ENCODE measurements at regions not wholly inside any gene's neighbourhood (a gene's known extent, or its start where the extent isn't known, plus 50 kb on each side); places are given as distances from the start of the nearest gene placed in this dataset.

DNA sequence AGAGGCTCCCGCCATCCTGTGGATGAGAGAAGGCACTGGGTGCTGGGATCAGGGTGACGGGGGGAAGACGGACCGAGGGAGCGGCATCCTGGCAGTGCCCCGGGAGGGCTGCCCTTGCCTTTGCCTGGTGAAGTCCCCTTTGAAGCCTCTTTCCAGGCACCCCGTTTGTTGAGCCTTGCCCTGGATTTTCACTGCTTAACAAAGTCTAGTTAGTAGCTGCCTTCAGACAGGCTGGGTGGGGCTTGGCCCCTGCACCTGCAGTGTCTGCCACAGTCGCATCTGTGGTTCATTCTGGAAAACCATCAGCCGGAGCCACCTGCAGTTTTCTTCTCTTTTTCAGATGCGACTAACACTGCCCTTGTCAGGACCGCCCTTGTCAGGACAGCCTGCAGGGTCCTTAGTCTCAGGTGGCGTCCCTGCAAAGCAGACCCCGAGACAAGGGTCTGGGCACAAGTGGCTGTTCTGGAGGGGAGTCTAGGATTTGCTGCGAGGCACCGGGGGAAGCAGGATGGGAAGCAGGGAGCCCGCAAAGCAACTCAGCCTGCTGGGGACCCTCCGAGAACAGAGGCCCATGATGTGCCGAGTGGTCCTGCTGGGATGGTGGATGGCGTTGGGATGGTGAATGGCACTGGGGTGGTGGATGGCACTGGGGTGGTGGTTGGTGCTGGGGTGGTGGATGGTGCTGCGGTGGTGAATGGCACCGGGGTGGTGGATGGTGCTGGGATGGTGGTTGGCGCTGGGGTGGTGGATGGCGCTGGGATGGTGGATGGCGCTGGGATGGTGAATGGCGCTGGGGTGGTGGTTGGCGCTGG, 147.9 kb upstream of the COL5A1 start:
- Histone ChIP-seq H3K36me3 (ENCODE audit: control insufficient read depth, insufficient read depth, low read length) (no peaks in the 10 kb centered on the region), H3K27me3 (ENCODE audit: control insufficient read depth, insufficient read depth, low read length) (no peaks in the 10 kb centered on the region), H3K4me3 (ENCODE audit: low read depth, low read length) (no peak overlapping the region)
- DNase-seq (ENCODE audit: low read depth) = no peak
- ChIA-PET POLR2A (no interaction called here), CTCF (interaction anchor here (2.2 kb wide), 1 partner anchor 44 kb away, joined by 5 read pairs; no protein-coding TSS in a partner anchor)
- no peak for TF ChIP-seq CTCF (IDR thresholded peaks at IDR 0.05; ENCODE audit: insufficient read depth, low read depth, low read length)

DNA sequence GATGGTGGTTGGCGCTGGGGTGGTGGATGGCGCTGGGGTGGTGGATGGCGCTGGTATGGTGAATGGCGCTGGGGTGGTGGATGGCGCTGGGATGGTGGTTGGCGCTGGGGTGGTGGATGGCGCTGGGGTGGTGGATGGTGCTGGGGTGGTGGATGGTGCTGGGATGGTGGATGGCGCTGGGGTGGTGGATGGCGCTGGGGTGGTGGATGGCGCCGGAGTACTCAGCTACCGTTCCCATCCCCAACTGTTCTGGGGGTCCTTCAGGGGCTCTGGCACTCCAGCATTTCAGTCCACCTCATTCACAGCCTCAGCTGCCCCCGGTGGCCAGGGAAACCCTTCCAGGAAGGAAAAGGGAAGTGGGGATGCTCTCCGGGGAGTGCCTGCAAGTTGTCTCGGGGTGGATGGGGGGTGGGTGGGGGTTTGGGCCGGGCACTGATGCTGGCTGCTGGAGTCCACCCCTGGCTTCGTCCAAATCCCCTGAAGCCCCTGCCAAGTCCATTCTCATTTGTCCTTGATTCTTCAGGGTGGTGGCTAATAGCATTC, 147.3 kb upstream of the COL5A1 start:
- TF ChIP-seq CTCF (IDR thresholded peaks at IDR 0.05; ENCODE audit: insufficient read depth, low read depth, low read length) = no peak
- Histone ChIP-seq H3K27me3 (ENCODE audit: control insufficient read depth, insufficient read depth, low read length) (no peaks in the 10 kb centered on the region), H3K4me3 (ENCODE audit: low read depth, low read length) (no peak overlapping the region), H3K36me3 (ENCODE audit: control insufficient read depth, insufficient read depth, low read length) (no peaks in the 10 kb centered on the region)
- ChIA-PET CTCF (no interaction called here), POLR2A (no interaction called here)
- DNase-seq (ENCODE audit: low read depth) = no peak

GRCh38 chr9:134494905-134495304, 146.7 kb upstream of the COL5A1 start:
- no peak for TF ChIP-seq CTCF (IDR thresholded peaks at IDR 0.05; ENCODE audit: insufficient read depth, low read depth, low read length)
- Histone ChIP-seq H3K27me3 (ENCODE audit: control insufficient read depth, insufficient read depth, low read length) (no peaks in the 10 kb centered on the region), H3K4me3 (ENCODE audit: low read depth, low read length) (no peak overlapping the region), H3K36me3 (ENCODE audit: control insufficient read depth, insufficient read depth, low read length) (no peaks in the 10 kb centered on the region)
- POLR2A ChIA-PET = no interaction called here
- CTCF ChIA-PET = no interaction called here
- no peak for DNase-seq (ENCODE audit: low read depth)

DNA sequence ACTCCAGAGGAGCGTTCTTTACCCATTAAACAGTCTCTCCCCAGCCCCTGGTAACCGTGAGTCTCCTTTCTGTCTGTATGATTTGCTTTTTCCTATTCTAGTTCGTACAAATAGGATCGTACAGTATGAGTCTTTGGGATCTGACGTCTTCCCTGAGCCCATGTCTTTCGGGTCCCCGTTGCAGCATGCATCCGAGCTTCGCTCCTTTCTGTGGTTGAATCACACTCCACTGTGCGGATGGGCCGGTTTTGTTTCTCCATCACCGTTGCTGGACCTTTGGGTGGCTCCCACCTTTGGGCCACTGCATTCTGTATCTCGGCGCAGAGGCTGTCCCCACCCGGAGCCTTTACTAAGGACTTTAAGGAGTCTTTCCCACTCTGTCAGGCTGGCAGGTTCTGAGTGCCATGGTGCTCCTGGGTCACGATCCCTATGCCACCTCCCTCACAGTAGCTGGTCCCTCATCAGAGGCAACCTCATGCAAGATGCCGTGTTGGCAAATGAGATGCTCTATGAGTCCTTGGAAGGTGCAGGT, 145.7 kb upstream of the COL5A1 start:
- Histone ChIP-seq H3K36me3 (ENCODE audit: control insufficient read depth, insufficient read depth, low read length) (no peaks in the 10 kb centered on the region), H3K27me3 (ENCODE audit: control insufficient read depth, insufficient read depth, low read length) (no peaks in the 10 kb centered on the region), H3K4me3 (ENCODE audit: low read depth, low read length) (no peak overlapping the region)
- DNase-seq (ENCODE audit: low read depth) = no peak
- TF ChIP-seq CTCF (IDR thresholded peaks at IDR 0.05; ENCODE audit: insufficient read depth, low read depth, low read length) = no peak
- CTCF ChIA-PET = no interaction called here
- POLR2A ChIA-PET = no interaction called here

- DNase-seq (ENCODE audit: low read depth) = peak; percentile 86
- POLR2A ChIA-PET = no interaction called here
- H3K36me3 ChIP-seq (ENCODE audit: control insufficient read depth, insufficient read depth, low read length) = no peaks in the 10 kb centered on the region
- CTCF ChIA-PET = interaction anchor here (0.7 kb wide), 1 partner anchor 57 kb away, joined by 5 read pairs; no protein-coding TSS in a partner anchor
- no peak for TF ChIP-seq CTCF (IDR thresholded peaks at IDR 0.05; ENCODE audit: insufficient read depth, low read depth, low read length)
- no peak overlapping the region for H3K4me3 ChIP-seq (ENCODE audit: low read depth, low read length)
- H3K27me3 ChIP-seq (ENCODE audit: control insufficient read depth, insufficient read depth, low read length) = no peaks in the 10 kb centered on the region
Measured at GRCh38 chr9:134496413-134497282, 145.0 kb upstream of the COL5A1 start.
